ENCODE measurements at regions not wholly inside any gene's neighbourhood (a gene's known extent, or its start where the extent isn't known, plus 50 kb on each side); places are given as distances from the start of the nearest gene placed in this dataset.

DNA sequence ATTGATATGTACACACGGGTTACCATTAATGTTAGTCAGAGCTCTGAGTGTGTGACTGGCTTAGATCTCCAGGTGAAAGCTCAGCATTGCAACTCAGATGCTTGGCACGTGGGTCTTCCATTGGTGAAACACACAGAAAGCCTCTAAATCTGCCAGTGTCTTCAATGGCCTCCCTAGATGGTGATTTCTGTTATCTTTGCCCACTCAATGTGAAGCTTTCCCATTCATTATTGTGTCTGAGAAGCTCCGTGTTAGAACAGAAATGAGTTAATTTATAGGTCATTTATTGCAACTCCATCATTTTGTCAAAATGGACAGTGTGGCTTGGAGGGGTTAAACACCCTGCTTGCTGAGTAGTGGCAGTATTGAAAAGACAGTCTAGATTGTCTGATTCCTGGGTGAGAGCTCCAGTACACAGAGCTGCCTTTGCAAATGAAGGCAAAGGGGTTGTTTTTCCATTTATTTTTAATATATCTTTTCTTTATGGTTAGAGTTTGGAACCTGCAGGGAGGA lies 64.7 kb upstream of the GCFC2 start:
- TF ChIP-seq, protein P1, sequence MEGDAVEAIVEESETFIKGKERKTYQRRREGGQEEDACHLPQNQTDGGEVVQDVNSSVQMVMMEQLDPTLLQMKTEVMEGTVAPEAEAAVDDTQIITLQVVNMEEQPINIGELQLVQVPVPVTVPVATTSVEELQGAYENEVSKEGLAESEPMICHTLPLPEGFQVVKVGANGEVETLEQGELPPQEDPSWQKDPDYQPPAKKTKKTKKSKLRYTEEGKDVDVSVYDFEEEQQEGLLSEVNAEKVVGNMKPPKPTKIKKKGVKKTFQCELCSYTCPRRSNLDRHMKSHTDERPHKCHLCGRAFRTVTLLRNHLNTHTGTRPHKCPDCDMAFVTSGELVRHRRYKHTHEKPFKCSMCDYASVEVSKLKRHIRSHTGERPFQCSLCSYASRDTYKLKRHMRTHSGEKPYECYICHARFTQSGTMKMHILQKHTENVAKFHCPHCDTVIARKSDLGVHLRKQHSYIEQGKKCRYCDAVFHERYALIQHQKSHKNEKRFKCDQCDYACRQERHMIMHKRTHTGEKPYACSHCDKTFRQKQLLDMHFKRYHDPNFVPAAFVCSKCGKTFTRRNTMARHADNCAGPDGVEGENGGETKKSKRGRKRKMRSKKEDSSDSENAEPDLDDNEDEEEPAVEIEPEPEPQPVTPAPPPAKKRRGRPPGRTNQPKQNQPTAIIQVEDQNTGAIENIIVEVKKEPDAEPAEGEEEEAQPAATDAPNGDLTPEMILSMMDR (IDR thresholded peaks at IDR 0.05; ENCODE audit: low read depth, low read length, missing control alignments): no peak
- H3K4me3 ChIP-seq (ENCODE audit: low read depth, low read length): no peak overlapping the region
- in situ Hi-C loops (cut with HindIII; ENCODE audit: low sequenced_read_pairs): no loop called here
- DNase-seq (ENCODE audit: low read depth): no peak

DNA sequence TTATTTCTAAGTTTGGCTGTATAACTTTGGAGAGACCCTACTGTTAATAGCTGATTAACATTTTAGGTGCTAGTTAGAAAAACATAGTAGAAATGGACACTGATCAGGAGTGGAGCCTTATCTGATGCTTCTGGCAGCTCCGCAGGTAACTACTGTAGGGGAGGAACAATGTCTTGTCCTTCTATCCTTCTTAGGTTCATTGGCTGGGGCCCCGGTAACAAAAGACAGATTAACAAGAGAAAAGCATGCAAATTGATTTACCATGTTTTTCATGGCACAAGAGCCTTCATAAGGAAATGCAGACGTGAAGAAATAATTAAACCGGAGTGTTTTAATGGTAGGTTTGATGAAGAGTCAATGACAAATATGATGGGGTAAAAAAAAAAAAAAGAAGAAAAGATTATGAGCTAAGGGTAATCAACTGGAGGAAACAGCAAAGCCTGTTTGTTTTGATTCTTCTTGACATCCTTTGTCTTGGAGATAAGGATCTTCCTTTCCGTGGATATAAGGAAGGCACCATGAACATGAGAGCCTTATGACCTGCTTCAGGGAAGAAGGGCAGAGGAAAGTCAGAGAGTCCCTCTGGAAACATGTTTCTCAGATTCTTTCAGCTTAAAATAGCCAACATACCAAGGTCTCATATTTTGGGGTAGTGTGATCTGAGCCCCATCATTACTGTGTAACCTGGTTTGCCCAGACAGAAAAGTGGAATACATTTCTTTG lies 62.4 kb upstream of the GCFC2 start:
- no peak for DNase-seq (ENCODE audit: low read depth)
- in situ Hi-C loops (cut with HindIII; ENCODE audit: low sequenced_read_pairs): no loop called here
- TF ChIP-seq, protein P1 (IDR thresholded peaks at IDR 0.05; ENCODE audit: low read depth, low read length, missing control alignments): no peak
- no peak overlapping the region for H3K4me3 ChIP-seq (ENCODE audit: low read depth, low read length)

DNA sequence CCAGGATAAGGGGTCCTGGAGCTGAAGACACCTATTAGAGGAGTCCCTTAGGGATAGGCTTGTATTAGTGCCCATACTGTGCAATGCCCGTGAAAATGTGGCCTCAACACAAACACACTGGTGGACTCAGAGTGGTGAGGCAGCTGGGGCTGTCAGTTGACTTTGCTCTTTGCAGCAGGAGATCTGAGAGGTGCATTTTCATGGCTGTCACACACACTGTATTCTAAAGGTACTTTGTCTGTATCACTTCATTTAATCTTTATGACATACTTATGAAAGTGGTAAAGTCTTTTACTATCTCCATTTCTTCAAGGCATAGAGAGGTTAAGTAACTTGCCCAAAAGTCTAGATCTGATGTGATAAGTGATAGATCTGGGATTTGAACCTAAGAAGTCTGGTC lies 55.1 kb upstream of the GCFC2 start:
- DNase-seq (ENCODE audit: low read depth): no peak
- in situ Hi-C loops (cut with HindIII; ENCODE audit: low sequenced_read_pairs): no loop called here
- TF ChIP-seq, protein P1 (IDR thresholded peaks at IDR 0.05; ENCODE audit: low read depth, low read length, missing control alignments): no peak
- H3K4me3 ChIP-seq (ENCODE audit: low read depth, low read length): no peak overlapping the region

DNA sequence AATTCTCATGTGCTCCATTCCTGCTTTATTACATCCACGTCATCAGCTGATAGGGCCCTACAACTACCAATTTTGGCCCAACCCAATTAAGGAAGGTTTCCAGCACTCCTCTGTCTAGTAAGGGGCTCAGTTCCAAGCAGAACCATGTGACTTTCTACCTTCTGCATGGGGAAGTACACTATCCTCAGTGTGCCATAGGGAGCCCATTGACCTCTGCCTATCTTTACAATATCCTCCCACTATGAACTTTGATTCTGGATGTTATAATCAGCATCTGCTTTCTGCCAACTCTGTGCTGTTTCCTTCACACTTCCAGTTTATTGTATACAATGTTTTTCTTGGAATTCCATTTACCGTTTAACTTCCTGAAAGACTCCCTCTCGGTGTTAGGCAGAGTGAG lies 53.9 kb upstream of the GCFC2 start:
- in situ Hi-C loops (cut with HindIII; ENCODE audit: low sequenced_read_pairs): no loop called here
- no peak for DNase-seq (ENCODE audit: low read depth)
- TF ChIP-seq, protein P1 (IDR thresholded peaks at IDR 0.05; ENCODE audit: low read depth, low read length, missing control alignments): no peak
- H3K4me3 ChIP-seq (ENCODE audit: low read depth, low read length): no peak overlapping the region

Measured in astrocyte of the cerebellum (primary cell).